ENCODE measurements at regions not wholly inside any gene's neighbourhood (a gene's known extent, or its start where the extent isn't known, plus 50 kb on each side); places are given as distances from the start of the nearest gene placed in this dataset.

GRCh38 chr7:47221826-47222225 lies 360.1 kb downstream of the TNS3 start:
- TF ChIP-seq, protein P1, sequence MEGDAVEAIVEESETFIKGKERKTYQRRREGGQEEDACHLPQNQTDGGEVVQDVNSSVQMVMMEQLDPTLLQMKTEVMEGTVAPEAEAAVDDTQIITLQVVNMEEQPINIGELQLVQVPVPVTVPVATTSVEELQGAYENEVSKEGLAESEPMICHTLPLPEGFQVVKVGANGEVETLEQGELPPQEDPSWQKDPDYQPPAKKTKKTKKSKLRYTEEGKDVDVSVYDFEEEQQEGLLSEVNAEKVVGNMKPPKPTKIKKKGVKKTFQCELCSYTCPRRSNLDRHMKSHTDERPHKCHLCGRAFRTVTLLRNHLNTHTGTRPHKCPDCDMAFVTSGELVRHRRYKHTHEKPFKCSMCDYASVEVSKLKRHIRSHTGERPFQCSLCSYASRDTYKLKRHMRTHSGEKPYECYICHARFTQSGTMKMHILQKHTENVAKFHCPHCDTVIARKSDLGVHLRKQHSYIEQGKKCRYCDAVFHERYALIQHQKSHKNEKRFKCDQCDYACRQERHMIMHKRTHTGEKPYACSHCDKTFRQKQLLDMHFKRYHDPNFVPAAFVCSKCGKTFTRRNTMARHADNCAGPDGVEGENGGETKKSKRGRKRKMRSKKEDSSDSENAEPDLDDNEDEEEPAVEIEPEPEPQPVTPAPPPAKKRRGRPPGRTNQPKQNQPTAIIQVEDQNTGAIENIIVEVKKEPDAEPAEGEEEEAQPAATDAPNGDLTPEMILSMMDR (IDR thresholded peaks at IDR 0.05), result no peak
- TF ChIP-seq POLR2A (IDR thresholded peaks at IDR 0.05), result no peak
